ENCODE measurements at regions not wholly inside any gene's neighbourhood (a gene's known extent, or its start where the extent isn't known, plus 50 kb on each side); places are given as distances from the start of the nearest gene placed in this dataset.
"Not testable (repeated sequence)": the region's sequence is repeated elsewhere in the genome, so short reads cannot be mapped to it uniquely, and the experiment has no call there.

GRCh38 chr13:54267253-54267668 is 1238.6 kb downstream of the OLFM4 start:
- DNase-seq (ENCODE audit: low spot score): not testable (repeated sequence)

GRCh38 chr13:54268013-54268695 is 1239.5 kb downstream of the OLFM4 start:
- DNase-seq (ENCODE audit: low spot score): not testable (repeated sequence)

GRCh38 chr13:54287062-54287764 is 1258.6 kb downstream of the OLFM4 start:
- no peak for DNase-seq (ENCODE audit: low spot score)

GRCh38 chr13:54301085-54301484 is 1272.5 kb downstream of the OLFM4 start:
- DNase-seq (ENCODE audit: low spot score): no peak

- DNase-seq (ENCODE audit: low spot score): no peak
These were observed 1276.8 kb downstream of the OLFM4 start for GRCh38 chr13:54305377-54305776.

GRCh38 chr13:54312885-54313284 is 1284.3 kb downstream of the OLFM4 start:
- DNase-seq (ENCODE audit: low spot score): no peak

GRCh38 chr13:54317722-54318121 is 1289.1 kb downstream of the OLFM4 start:
- no peak for DNase-seq (ENCODE audit: low spot score)

GRCh38 chr13:54337540-54337939 is 1308.9 kb downstream of the OLFM4 start:
- no peak for DNase-seq (ENCODE audit: low spot score)

- DNase-seq (ENCODE audit: low spot score): peak; percentile 31
These were observed 1318.9 kb downstream of the OLFM4 start for GRCh38 chr13:54347531-54347930.

- no peak for DNase-seq (ENCODE audit: low spot score)
These were observed 1327.6 kb downstream of the OLFM4 start for GRCh38 chr13:54356209-54356608.

GRCh38 chr13:54356849-54357248 is 1328.2 kb downstream of the OLFM4 start:
- DNase-seq (ENCODE audit: low spot score): no peak

- DNase-seq (ENCODE audit: low spot score): no peak
These were observed 1328.8 kb downstream of the OLFM4 start for GRCh38 chr13:54357284-54357933.

GRCh38 chr13:54361460-54361859 is 1332.8 kb downstream of the OLFM4 start:
- no peak for DNase-seq (ENCODE audit: low spot score)

GRCh38 chr13:54366728-54367127 is 1338.1 kb downstream of the OLFM4 start:
- no peak for DNase-seq (ENCODE audit: low spot score)

GRCh38 chr13:54367639-54368271 is 1339.1 kb downstream of the OLFM4 start:
- no peak for DNase-seq (ENCODE audit: low spot score)

- DNase-seq (ENCODE audit: low spot score): no peak
These were observed 1339.8 kb downstream of the OLFM4 start for GRCh38 chr13:54368387-54368786.

- DNase-seq (ENCODE audit: low spot score): peak; percentile 21
These were observed 1344.6 kb downstream of the OLFM4 start for GRCh38 chr13:54373211-54373610.

- DNase-seq (ENCODE audit: low spot score): no peak
These were observed 1350.8 kb downstream of the OLFM4 start for GRCh38 chr13:54379461-54379860.

- no peak for DNase-seq (ENCODE audit: low spot score)
These were observed 1355.0 kb downstream of the OLFM4 start for GRCh38 chr13:54383604-54384003.

- DNase-seq (ENCODE audit: low spot score): no peak
These were observed 1359.0 kb downstream of the OLFM4 start for GRCh38 chr13:54387625-54388024.

GRCh38 chr13:54390841-54391240 is 1362.2 kb downstream of the OLFM4 start:
- no peak for DNase-seq (ENCODE audit: low spot score)

GRCh38 chr13:54394085-54394700 is 1365.6 kb downstream of the OLFM4 start:
- no peak for DNase-seq (ENCODE audit: low spot score)
